Keratinocyte (primary cell): ENCODE measurements at regions not wholly inside any gene's neighbourhood (a gene's known extent, or its start where the extent isn't known, plus 50 kb on each side); places are given as distances from the start of the nearest gene placed in this dataset.

Source experiments
- DNase-seq: peaks from one replicate; pipeline ENCODE4 v3.0.0-alpha.2; 2011; ENCODE audit warnings: low read depth, missing footprints, low spot score
- FAIRE-seq: peaks from 2 replicates; lab custom pipeline; 2011; peaks lifted over from hg19 to GRCh38; lab: Jason Lieb, UNC
- H2AFZ ChIP-seq: 2 replicates; pipeline ENCODE4 v1.6.0; 2012; ENCODE audit warnings: low read length, control low read depth, inconsistent platforms; ENCODE audit not compliant: control insufficient read depth
- H3K27ac ChIP-seq: 2 replicates; pipeline ENCODE4 v1.5.1; 2011; ENCODE audit warnings: low read length; ENCODE audit not compliant: control insufficient read depth, insufficient read depth
- H3K27me3 ChIP-seq: 3 replicates; pipeline ENCODE4 v1.6.0; 2011; ENCODE audit warnings: low read length; ENCODE audit not compliant: control insufficient read depth, insufficient read depth; ENCODE audit errors: extremely low read depth
- H3K36me3 ChIP-seq, 2 experiments: 2 replicates in 1 of 2; 3 replicates in 1 of 2; pipeline ENCODE4 v1.5.1; 2011; ENCODE audit warnings: low read length in 2 of 2, mild to moderate bottlenecking in 1 of 2; ENCODE audit not compliant: control insufficient read depth in 2 of 2, insufficient read depth in 2 of 2; ENCODE audit errors: extremely low read depth in 1 of 2
- H3K4me1 ChIP-seq: 3 replicates; pipeline ENCODE4 v1.5.1; 2011; ENCODE audit warnings: low read length; ENCODE audit not compliant: control insufficient read depth, insufficient read depth; ENCODE audit errors: extremely low read depth
- H3K4me2 ChIP-seq: 3 replicates; pipeline ENCODE4 v1.6.0; 2011; ENCODE audit warnings: low read depth, low read length; ENCODE audit not compliant: control insufficient read depth, insufficient read depth; ENCODE audit errors: extremely low read depth
- H3K4me3 ChIP-seq, 3 experiments: fragments of 200-600 bp in 1 of 3; sonication (generic) in 1 of 3; 2 replicates in 2 of 3; 3 replicates in 1 of 3; pipeline ENCODE4 v1.5.1; 2011 to 2016; ENCODE audit warnings: low read length in 3 of 3, mild to moderate bottlenecking in 3 of 3, control low read depth in 2 of 3, inconsistent platforms in 1 of 3, low read depth in 1 of 3, mixed read lengths in 1 of 3, mixed run types in 1 of 3, moderate library complexity in 1 of 3; ENCODE audit not compliant: control insufficient read depth in 2 of 3, insufficient read depth in 2 of 3; ENCODE audit errors: extremely low read depth in 1 of 3
- H3K79me2 ChIP-seq: 2 replicates; pipeline ENCODE4 v1.6.0; 2012; ENCODE audit warnings: low read length; ENCODE audit not compliant: control insufficient read depth, insufficient read depth
- H3K9ac ChIP-seq: 3 replicates; pipeline ENCODE4 v1.6.0; 2011; ENCODE audit warnings: low read length; ENCODE audit not compliant: control insufficient read depth, insufficient read depth; ENCODE audit errors: extremely low read depth
- H3K9me1 ChIP-seq: 3 replicates; pipeline ENCODE4 v1.6.0; 2011; ENCODE audit warnings: low read length; ENCODE audit not compliant: control insufficient read depth, insufficient read depth; ENCODE audit errors: extremely low read depth
- H3K9me3 ChIP-seq: 2 replicates; pipeline ENCODE4 v1.5.1; 2012; ENCODE audit warnings: low read depth, low read length; ENCODE audit not compliant: control insufficient read depth
- H4K20me1 ChIP-seq: 3 replicates; pipeline ENCODE4 v1.6.0; 2011; ENCODE audit warnings: low read length; ENCODE audit not compliant: control insufficient read depth, insufficient read depth; ENCODE audit errors: extremely low read depth
- CTCF ChIP-seq, 3 experiments: IDR thresholded peaks in 1 of 3; conservative IDR thresholded peaks in 1 of 3; optimal IDR thresholded peaks in 1 of 3; 2 replicates in 2 of 3; 3 replicates in 1 of 3; pipeline versions ENCODE3 to v1.5.1; 2011; ENCODE audit warnings: low read length in 3 of 3, mild to moderate bottlenecking in 3 of 3, moderate library complexity in 2 of 3, control low read depth in 1 of 3, inconsistent platforms in 1 of 3; ENCODE audit not compliant: insufficient read depth in 2 of 3; ENCODE audit errors: extremely low read depth in 1 of 3
- EZH2 ChIP-seq: IDR thresholded peaks from one replicate; pipeline ENCODE4 v1.6.1; 2012; ENCODE audit warnings: inconsistent platforms, mild to moderate bottlenecking, low read length, moderate library complexity
- dilution Hi-C: fragments of 300-500 bp; cut with MboI; formaldehyde crosslinking; loops from one replicate; pipeline ENCODE4 v1.7.0; 2020; ENCODE audit warnings: low sequenced_read_pairs; ENCODE audit not compliant: extremely low pct_ligation_motif_present

DNA sequence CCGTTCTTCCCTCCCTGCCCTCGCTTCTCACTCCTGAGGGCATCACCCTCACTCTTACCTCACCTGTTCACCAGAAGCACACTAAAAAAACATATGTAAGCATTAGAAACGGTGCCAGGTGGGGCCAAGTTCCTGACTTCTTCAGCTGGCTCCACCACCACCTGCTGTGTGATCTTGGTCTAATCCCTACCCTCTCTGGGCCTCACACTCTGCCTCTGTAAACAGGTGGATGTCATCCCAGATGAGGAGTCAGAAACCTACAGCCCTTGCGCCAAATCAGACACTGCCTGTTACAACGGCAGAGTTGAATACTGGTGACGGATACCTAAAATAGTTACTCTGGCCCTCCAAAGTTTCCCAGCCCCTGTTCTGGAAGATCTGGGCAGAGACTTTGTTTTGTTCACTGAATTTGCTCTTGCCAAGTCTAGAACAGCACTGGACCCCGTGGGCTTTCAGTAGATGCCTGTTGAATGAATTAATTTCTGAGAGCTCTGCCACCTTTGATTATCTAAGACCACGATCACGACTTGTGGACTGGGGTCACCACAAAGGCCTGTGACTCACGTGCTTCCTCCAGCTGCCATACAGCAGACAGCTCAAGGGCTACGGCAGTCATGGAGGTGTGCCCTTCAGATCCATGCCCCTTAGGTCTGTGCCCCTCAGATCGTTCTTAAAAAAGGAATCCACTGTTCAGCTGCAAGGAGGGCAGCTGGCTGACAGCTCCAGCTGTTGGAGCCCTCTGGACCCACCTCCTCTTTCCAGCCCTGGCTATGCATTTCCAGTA is 71.9 kb downstream of the GSC start:
- no peaks in the 10 kb centered on the region for H3K9me3 ChIP-seq
- peaks cover 4% of the 10 kb centered on the region for H3K4me1 ChIP-seq
- dilution Hi-C loops, result no loop called here
- H3K4me3 ChIP-seq, result no peak overlapping the region
- no peak overlapping the region for H3K4me2 ChIP-seq
- no peak overlapping the region for H3K27ac ChIP-seq
- H3K9ac ChIP-seq, result no peak overlapping the region
- H3K79me2 ChIP-seq, result no peaks in the 10 kb centered on the region
- no peak for DNase-seq
- H4K20me1 ChIP-seq, result no peaks in the 10 kb centered on the region
- no peaks in the 10 kb centered on the region for H3K36me3 ChIP-seq
- H3K27me3 ChIP-seq, result no peaks in the 10 kb centered on the region
- H2AFZ ChIP-seq, result no peak overlapping the region
- no peak for FAIRE-seq
- TF ChIP-seq CTCF (optimal IDR thresholded peaks at IDR 0.05 in 1 of 3, IDR thresholded peaks at IDR 0.05 in 1 of 3, conservative IDR thresholded peaks at IDR 0.05 in 1 of 3; ENCODE audit: extremely low read depth in 1 of 3, insufficient read depth in 2 of 3, low read length in 3 of 3), result no peak
- no peak for TF ChIP-seq EZH2
- H3K9me1 ChIP-seq, result no peaks in the 10 kb centered on the region

GRCh38 chr14:94696518-94696917 is 73.4 kb downstream of the GSC start:
- H2AFZ ChIP-seq, result no peak overlapping the region
- FAIRE-seq, result no peak
- no peak for DNase-seq
- H3K9me1 ChIP-seq, result no peaks in the 10 kb centered on the region
- no peaks in the 10 kb centered on the region for H3K79me2 ChIP-seq
- H3K27ac ChIP-seq, result no peak overlapping the region
- H3K4me2 ChIP-seq, result no peak overlapping the region
- dilution Hi-C loops, result no loop called here
- H3K9ac ChIP-seq, result no peak overlapping the region
- TF ChIP-seq CTCF (optimal IDR thresholded peaks at IDR 0.05 in 1 of 3, IDR thresholded peaks at IDR 0.05 in 1 of 3, conservative IDR thresholded peaks at IDR 0.05 in 1 of 3; ENCODE audit: extremely low read depth in 1 of 3, insufficient read depth in 2 of 3, low read length in 3 of 3) (no peak), EZH2 (no peak)
- H3K36me3 ChIP-seq, result no peaks in the 10 kb centered on the region
- H4K20me1 ChIP-seq, result no peaks in the 10 kb centered on the region
- H3K9me3 ChIP-seq, result no peaks in the 10 kb centered on the region
- H3K27me3 ChIP-seq, result no peaks in the 10 kb centered on the region
- H3K4me1 ChIP-seq, result no peaks in the 10 kb centered on the region
- no peak overlapping the region for H3K4me3 ChIP-seq
